ENCODE measurements at regions not wholly inside any gene's neighbourhood (a gene's known extent, or its start where the extent isn't known, plus 50 kb on each side); places are given as distances from the start of the nearest gene placed in this dataset.

DNA sequence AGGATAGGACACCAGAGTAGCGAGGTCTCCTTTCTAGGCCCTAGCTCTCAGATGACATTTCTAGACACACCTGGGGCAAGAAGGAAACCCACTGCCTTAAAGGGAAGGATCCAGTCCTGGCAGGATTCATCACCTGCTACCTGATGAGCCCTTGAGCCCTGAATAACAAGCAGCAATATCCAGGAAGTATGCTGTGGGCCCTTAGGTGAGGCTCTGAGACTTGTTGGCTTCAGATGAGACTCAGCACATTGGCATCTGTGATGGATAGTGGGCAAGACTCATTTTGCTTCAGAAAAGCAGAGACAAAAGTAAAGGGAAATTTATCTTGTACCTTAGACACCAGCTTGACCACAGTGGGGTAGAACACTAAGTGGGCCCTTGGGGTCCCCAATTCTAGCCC, 238.4 kb upstream of the MEOX2 start:
- TF ChIP-seq CTCF (IDR thresholded peaks at IDR 0.05) (no peak), POLR2A (IDR thresholded peaks at IDR 0.05) (no peak), POLR2AphosphoS5 (IDR thresholded peaks at IDR 0.05; ENCODE audit: insufficient read depth in 1 of 2, low read depth in 1 of 2) (no peak)

All from vagina (tissue), 2 donors.